MCF 10A (cell line): ENCODE measurements at regions not wholly inside any gene's neighbourhood (a gene's known extent, or its start where the extent isn't known, plus 50 kb on each side); places are given as distances from the start of the nearest gene placed in this dataset.

Experiments used
- BruUV-seq: library from RNA; stranded (reverse); fragments of 400-500 nt; replicated peaks from 2 replicates; lab custom pipeline; 2021; lab: Mats Ljungman, UMichigan
- CTCF ChIA-PET: fragments of 300-600 bp; sonication (Branson Sonifier 250); formaldehyde crosslinking; extraction: SDS; loops from one replicate; lab custom pipeline; 2021; ENCODE audit warnings: antibody characterized with exemption, inconsistent platforms; lab: Yijun Ruan, JAX
- POLR2A ChIA-PET: fragments of 300-600, 350-650 bp; sonication (Branson Sonifier 250); formaldehyde crosslinking; extraction: SDS; loops from one replicate; lab custom pipeline; 2020; ENCODE audit warnings: antibody characterized with exemption, inconsistent platforms; lab: Yijun Ruan, JAX
- DNase-seq: peaks from one replicate; pipeline ENCODE4 v3.0.0-alpha.2; 2018; ENCODE audit not compliant: unreplicated experiment
- H3K27ac Mint-ChIP-seq: one replicate; pipeline ENCODE4 v1.8.0; 2022; ENCODE audit warnings: mild to moderate bottlenecking, low read depth, mixed read lengths; ENCODE audit not compliant: unreplicated experiment
- H3K27me3 Mint-ChIP-seq: one replicate; pipeline ENCODE4 v1.8.0; 2022; ENCODE audit warnings: mixed read lengths; ENCODE audit not compliant: insufficient read depth, unreplicated experiment
- H3K36me3 Mint-ChIP-seq: one replicate; pipeline ENCODE4 v1.8.0; 2022; ENCODE audit warnings: mild to moderate bottlenecking, moderate library complexity, mixed read lengths; ENCODE audit not compliant: insufficient read depth, unreplicated experiment
- H3K4me1 Mint-ChIP-seq: one replicate; pipeline ENCODE4 v1.8.0; 2022; ENCODE audit warnings: mixed read lengths; ENCODE audit not compliant: insufficient read depth, unreplicated experiment
- H3K4me3 Mint-ChIP-seq: one replicate; pipeline ENCODE4 v1.8.0; 2022; ENCODE audit warnings: mild to moderate bottlenecking, moderate library complexity, mixed read lengths; ENCODE audit not compliant: unreplicated experiment
- H3K9me3 Mint-ChIP-seq: one replicate; pipeline ENCODE4 v1.8.0; 2022; ENCODE audit warnings: mixed read lengths; ENCODE audit not compliant: unreplicated experiment
- CTCF ChIP-seq: fragments of 200-600 bp; IDR thresholded peaks from one replicate; pipeline ENCODE4 v1.8.0; 2022; ENCODE audit warnings: antibody characterized with exemption, mild to moderate bottlenecking; ENCODE audit not compliant: unreplicated experiment
- intact Hi-C: fragments of 100-400 bp; cut with micrococcal nuclease; formaldehyde crosslinking; loops from 2 replicates; pipeline ENCODE4 v1.14.1; 2022

- ChIA-PET POLR2A (no interaction called here), CTCF (no interaction called here)
- Mint-ChIP-seq H3K4me3 (no peak overlapping the region), H3K36me3 (no peaks in the 10 kb centered on the region), H3K4me1 (no peaks in the 10 kb centered on the region), H3K27ac (no peak overlapping the region), H3K27me3 (no peaks in the 10 kb centered on the region), H3K9me3 (peaks cover 22% of the 10 kb centered on the region)
- DNase-seq = no peak
- BruUV-seq = no TSS peak
- intact Hi-C loops = no loop called here
- no peak for TF ChIP-seq CTCF
These were observed 334.2 kb upstream of the CDH8 start for GRCh38 chr16:62370445-62370844.

DNA sequence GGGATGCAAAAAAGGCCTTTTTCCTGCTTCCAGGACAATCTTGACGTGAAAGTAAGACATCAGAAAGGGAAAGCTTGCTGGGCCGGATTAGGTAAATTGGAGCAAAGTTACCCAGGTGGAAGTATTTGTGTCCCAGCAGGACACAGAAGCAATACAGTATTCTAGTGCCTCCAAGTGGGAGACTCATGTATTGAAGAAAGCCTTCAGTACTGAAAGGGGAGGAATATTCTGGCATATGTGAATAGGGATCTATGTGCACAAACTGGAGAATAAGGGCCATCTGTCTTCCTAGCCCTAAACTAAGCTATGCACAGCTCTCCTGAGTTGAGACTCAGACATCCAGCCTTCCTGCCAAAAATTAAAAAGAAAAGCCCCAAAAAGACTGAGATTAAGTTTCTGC is 327.3 kb upstream of the CDH8 start:
- no peaks in the 10 kb centered on the region for H3K27me3 Mint-ChIP-seq
- TF ChIP-seq CTCF = no peak
- no peak overlapping the region for H3K4me3 Mint-ChIP-seq
- H3K9me3 Mint-ChIP-seq = peaks cover 30% of the 10 kb centered on the region
- H3K36me3 Mint-ChIP-seq = no peaks in the 10 kb centered on the region
- no peak overlapping the region for H3K27ac Mint-ChIP-seq
- CTCF ChIA-PET = no interaction called here
- POLR2A ChIA-PET = no interaction called here
- H3K4me1 Mint-ChIP-seq = no peaks in the 10 kb centered on the region
- no peak for DNase-seq
- no TSS peak for BruUV-seq
- intact Hi-C loops = no loop called here

DNA sequence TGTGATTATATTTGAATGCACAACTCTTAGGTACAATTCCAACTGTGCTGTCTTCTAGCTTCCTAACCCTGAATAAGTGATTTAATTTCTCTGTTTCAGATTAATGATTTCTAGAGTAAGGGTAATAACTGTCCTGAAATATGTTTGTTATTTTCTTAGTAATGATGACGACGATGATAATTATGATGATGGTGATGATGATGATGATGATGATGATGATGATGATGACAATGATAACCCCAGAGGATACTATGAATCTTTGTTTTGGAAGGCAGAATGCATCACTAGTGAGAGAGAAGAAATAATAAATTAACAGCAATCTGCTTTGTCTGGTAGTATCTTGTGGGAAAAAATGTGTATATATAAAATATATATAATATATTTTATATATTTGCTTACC is 317.1 kb upstream of the CDH8 start:
- POLR2A ChIA-PET = no interaction called here
- BruUV-seq = no TSS peak
- Mint-ChIP-seq H3K4me3 (no peak overlapping the region), H3K27me3 (no peaks in the 10 kb centered on the region), H3K9me3 (peaks cover 14% of the 10 kb centered on the region), H3K4me1 (no peaks in the 10 kb centered on the region), H3K27ac (no peak overlapping the region), H3K36me3 (no peaks in the 10 kb centered on the region)
- intact Hi-C loops = no loop called here
- DNase-seq = no peak
- CTCF ChIA-PET = no interaction called here
- no peak for TF ChIP-seq CTCF

- Mint-ChIP-seq H3K4me3 (no peak overlapping the region), H3K36me3 (no peaks in the 10 kb centered on the region), H3K27ac (no peak overlapping the region), H3K9me3 (peaks cover 24% of the 10 kb centered on the region), H3K27me3 (no peaks in the 10 kb centered on the region), H3K4me1 (no peaks in the 10 kb centered on the region)
- intact Hi-C loops = no loop called here
- DNase-seq = no peak
- ChIA-PET CTCF (no interaction called here), POLR2A (no interaction called here)
- BruUV-seq = no TSS peak
- TF ChIP-seq CTCF = no peak
These were observed 306.0 kb upstream of the CDH8 start for GRCh38 chr16:62342216-62342615.
